Hepatocyte (in vitro differentiated cells): ENCODE measurements at regions not wholly inside any gene's neighbourhood (a gene's known extent, or its start where the extent isn't known, plus 50 kb on each side); places are given as distances from the start of the nearest gene placed in this dataset.

Source experiments
- DNase-seq: peaks from one replicate; pipeline ENCODE4 v3.0.0-alpha.2; 2016; ENCODE audit warnings: low spot score
- H2AFZ ChIP-seq: fragments of 200-600 bp; sonication (generic); 2 replicates; pipeline ENCODE4 v1.6.0; 2016; ENCODE audit warnings: antibody characterized with exemption, mild to moderate bottlenecking
- H3K27ac ChIP-seq: fragments of 200-600 bp; sonication (generic); 2 replicates; pipeline ENCODE4 v1.5.1; 2016; ENCODE audit warnings: mild to moderate bottlenecking
- H3K27me3 ChIP-seq: fragments of 200-600 bp; sonication (generic); 2 replicates; pipeline ENCODE4 v1.6.1; 2016
- H3K36me3 ChIP-seq: fragments of 200-600 bp; sonication (generic); replicated peaks from 2 replicates; pipeline ENCODE4 v1.5.1; 2016; ENCODE audit warnings: low read depth; ENCODE audit not compliant: insufficient read depth
- H3K4me1 ChIP-seq: fragments of 200-600 bp; sonication (generic); 2 replicates; pipeline ENCODE4 v1.5.1; 2016; ENCODE audit warnings: mild to moderate bottlenecking, moderate library complexity; ENCODE audit not compliant: insufficient read depth
- H3K4me2 ChIP-seq: fragments of 200-600 bp; sonication (generic); 2 replicates; pipeline ENCODE4 v1.6.0; 2016
- H3K4me3 ChIP-seq: fragments of 200-600 bp; sonication (generic); 2 replicates; pipeline ENCODE4 v1.5.1; 2016; ENCODE audit warnings: mild to moderate bottlenecking
- H3K79me2 ChIP-seq: fragments of 200-600 bp; sonication (generic); 2 replicates; pipeline ENCODE4 v1.6.0; 2017; ENCODE audit warnings: mild to moderate bottlenecking
- H3K9me2 ChIP-seq: fragments of 200-600 bp; sonication (generic); replicated peaks from 2 replicates; pipeline ENCODE4 v1.6.0; 2017; ENCODE audit warnings: mild to moderate bottlenecking; ENCODE audit not compliant: insufficient read depth
- H3K9me3 ChIP-seq: fragments of 200-600 bp; sonication (generic); 2 replicates; pipeline ENCODE4 v1.5.1; 2016; ENCODE audit warnings: low read depth, mild to moderate bottlenecking
- H4K20me1 ChIP-seq: fragments of 200-600 bp; sonication (generic); 2 replicates; pipeline ENCODE4 v1.6.0; 2016; ENCODE audit warnings: mild to moderate bottlenecking; ENCODE audit not compliant: insufficient read depth, poor library complexity, severe bottlenecking
- CTCF ChIP-seq: fragments of 200-600 bp; sonication (generic); IDR thresholded peaks from 2 replicates; pipeline ENCODE4 v1.5.1; 2016; ENCODE audit warnings: antibody characterized with exemption, mild to moderate bottlenecking; ENCODE audit not compliant: poor library complexity
- EZH2 ChIP-seq: fragments of 200-600 bp; sonication (generic); IDR thresholded peaks from 2 replicates; pipeline ENCODE4 v1.6.1; 2016; ENCODE audit warnings: antibody characterized with exemption, mild to moderate bottlenecking, borderline replicate concordance
- EZH2phosphoT487 ChIP-seq: fragments of 200-600 bp; sonication (generic); IDR thresholded peaks from one replicate; pipeline ENCODE4 v1.6.1; 2018; ENCODE audit warnings: antibody characterized with exemption, mild to moderate bottlenecking, low read depth, moderate library complexity; ENCODE audit not compliant: unreplicated experiment, severe bottlenecking
- WGBS: methylation state at CpG from one replicate; pipeline ENCODE4 v1.1.6; 2016; ENCODE audit warnings: low lambda C conversion rate; ENCODE audit errors: missing lambda C conversion rate; 5-methylcytosine and 5-hydroxymethylcytosine counted together

DNA sequence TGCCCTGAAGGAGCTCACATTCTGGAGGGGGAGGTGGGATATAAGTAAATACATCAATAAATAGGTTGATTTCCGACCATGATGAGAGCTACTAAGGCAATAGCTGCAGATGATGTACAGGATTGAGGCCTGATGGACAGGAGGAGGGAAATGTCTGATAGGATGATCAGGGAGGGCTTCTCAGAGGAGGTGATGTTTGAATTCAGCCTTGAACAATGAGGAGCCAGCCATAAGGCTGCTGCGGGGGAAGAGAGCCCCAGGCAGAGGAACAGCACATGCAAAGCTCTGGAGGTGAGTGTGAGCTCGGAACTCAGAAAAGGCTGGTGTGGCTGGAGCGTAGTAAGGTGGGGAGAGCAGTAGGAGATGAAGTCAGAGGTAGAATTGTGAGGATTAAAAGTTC, 411.7 kb downstream of the PTPRU start:
- no peak for DNase-seq
- Histone ChIP-seq H3K9me2 (no peaks in the 10 kb centered on the region), H3K4me1 (no peaks in the 10 kb centered on the region), H3K27ac (no peak overlapping the region), H3K79me2 (no peaks in the 10 kb centered on the region), H3K27me3 (peaks cover 5% of the 10 kb centered on the region), H3K4me3 (no peak overlapping the region), H2AFZ (no peak overlapping the region), H3K36me3 (no peaks in the 10 kb centered on the region), H3K9me3 (no peaks in the 10 kb centered on the region), H4K20me1 (no peaks in the 10 kb centered on the region), H3K4me2 (no peak overlapping the region)
- 54% methylated on average over 4 of the region's 4 CpGs for WGBS
- TF ChIP-seq CTCF (no peak), EZH2 (no peak), EZH2phosphoT487 (no peak)

DNA sequence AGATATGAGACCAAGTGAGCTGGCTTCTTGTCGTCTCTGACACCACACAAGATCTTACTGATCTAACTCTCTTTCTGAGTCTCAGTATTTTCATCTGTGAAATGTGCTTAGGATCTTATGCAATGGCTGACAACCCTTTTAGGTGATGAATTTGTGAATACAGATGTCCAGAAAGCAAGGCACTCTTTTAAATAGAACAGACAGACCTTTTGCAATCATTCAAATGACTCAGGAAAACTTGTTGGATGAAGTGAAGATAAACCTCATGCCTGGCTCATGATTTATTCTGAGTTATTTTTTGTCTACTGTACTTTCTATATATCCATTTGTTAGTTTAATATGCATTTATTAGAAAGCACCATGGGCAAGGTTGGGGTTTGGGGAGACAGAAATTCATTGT, 411.3 kb downstream of the PTPRU start:
- WGBS: 71% methylated on average over 1 of the region's 1 CpG
- Histone ChIP-seq H3K27ac (no peak overlapping the region), H3K36me3 (no peaks in the 10 kb centered on the region), H3K4me1 (no peaks in the 10 kb centered on the region), H3K9me2 (no peaks in the 10 kb centered on the region), H3K4me3 (no peak overlapping the region), H2AFZ (no peak overlapping the region), H3K4me2 (no peak overlapping the region), H4K20me1 (no peaks in the 10 kb centered on the region), H3K79me2 (no peaks in the 10 kb centered on the region), H3K9me3 (no peaks in the 10 kb centered on the region), H3K27me3 (peaks cover 5% of the 10 kb centered on the region)
- TF ChIP-seq EZH2phosphoT487 (no peak), CTCF (no peak), EZH2 (no peak)
- no peak for DNase-seq

DNA sequence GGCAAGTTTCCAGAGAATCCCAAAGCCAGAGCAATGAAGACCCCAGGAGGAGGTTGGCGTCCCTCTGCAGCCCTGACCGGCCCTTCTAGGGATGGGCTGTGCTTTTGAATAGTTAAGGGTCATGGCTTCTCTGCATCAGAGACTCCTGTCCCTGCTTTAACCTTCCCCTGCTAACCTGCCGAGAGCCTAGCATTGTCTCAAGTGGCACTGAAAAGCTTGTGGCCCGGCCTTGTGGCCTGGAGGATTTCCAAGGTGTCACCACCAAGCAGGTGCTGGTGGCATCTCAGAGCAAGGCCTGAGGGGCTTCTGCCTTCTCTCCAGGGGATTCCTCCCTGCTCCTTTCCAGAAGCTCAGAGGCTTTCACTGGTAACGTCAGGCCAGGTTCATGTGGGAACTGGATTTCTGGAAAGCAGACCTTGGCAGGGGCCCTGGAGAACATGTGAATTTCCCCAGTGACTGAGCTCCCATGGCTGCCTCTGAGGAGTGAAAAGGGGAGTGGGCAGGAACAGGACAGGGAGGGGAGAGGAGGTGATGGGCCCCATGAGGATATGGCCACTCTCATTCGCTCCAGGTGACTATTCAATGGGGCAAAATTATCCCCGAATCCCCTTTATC, 409.9 kb downstream of the PTPRU start:
- H4K20me1 ChIP-seq: no peaks in the 10 kb centered on the region
- peaks cover 5% of the 10 kb centered on the region for H3K27me3 ChIP-seq
- H3K4me2 ChIP-seq: no peak overlapping the region
- H3K79me2 ChIP-seq: no peaks in the 10 kb centered on the region
- no peaks in the 10 kb centered on the region for H3K9me3 ChIP-seq
- 95% methylated on average over 7 of the region's 7 CpGs for WGBS
- DNase-seq: no peak
- no peaks in the 10 kb centered on the region for H3K36me3 ChIP-seq
- no peak overlapping the region for H2AFZ ChIP-seq
- no peak for TF ChIP-seq EZH2phosphoT487
- no peak for TF ChIP-seq EZH2
- TF ChIP-seq CTCF: no peak
- no peak overlapping the region for H3K27ac ChIP-seq
- H3K4me1 ChIP-seq: no peaks in the 10 kb centered on the region
- no peak overlapping the region for H3K4me3 ChIP-seq
- no peaks in the 10 kb centered on the region for H3K9me2 ChIP-seq
